ENCODE measurements at regions not wholly inside any gene's neighbourhood (a gene's known extent, or its start where the extent isn't known, plus 50 kb on each side); places are given as distances from the start of the nearest gene placed in this dataset.
"Not testable (repeated sequence)": the region's sequence is repeated elsewhere in the genome, so short reads cannot be mapped to it uniquely, and the experiment has no call there.

DNA sequence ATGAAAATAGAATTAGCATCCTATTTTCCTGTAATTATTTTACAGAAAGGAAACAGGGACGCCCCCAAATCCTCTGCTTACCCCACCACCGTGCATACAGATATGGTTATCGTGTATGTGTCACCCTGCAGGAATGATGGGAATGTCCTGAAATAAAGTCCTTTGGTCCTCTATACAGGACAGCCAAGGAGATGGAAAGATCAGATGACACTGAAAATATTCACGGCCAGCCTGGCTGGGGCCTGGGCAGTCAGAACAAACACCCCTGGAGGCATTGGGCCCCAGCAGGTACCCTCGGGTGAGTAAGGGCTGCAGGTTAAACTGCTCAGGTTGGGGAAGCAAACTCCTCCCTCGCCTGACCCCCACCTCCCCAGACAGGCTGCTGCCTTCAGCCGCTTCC lies 368.0 kb downstream of the FOXL1 start:
- no peak for DNase-seq

DNA sequence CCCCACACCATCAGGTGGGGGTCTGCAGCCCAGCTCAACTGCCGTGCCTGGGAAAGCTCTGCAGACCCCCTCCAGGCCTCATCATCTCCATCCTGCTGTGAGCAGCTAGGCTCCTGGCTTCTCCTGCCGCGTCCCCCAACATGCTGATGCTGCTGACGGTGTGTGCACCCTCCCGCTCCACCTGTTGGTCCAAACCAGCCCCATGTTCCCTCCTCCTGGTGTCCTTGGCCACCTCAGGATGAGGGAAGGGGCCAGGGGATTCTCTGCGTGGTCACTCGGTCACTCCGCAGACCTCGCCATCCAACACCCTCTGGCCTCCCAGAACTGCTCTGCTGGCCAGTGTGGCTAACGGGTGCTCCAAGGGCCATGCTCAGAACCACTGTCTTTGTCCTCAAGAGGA lies 368.6 kb downstream of the FOXL1 start:
- no peak for DNase-seq

DNA sequence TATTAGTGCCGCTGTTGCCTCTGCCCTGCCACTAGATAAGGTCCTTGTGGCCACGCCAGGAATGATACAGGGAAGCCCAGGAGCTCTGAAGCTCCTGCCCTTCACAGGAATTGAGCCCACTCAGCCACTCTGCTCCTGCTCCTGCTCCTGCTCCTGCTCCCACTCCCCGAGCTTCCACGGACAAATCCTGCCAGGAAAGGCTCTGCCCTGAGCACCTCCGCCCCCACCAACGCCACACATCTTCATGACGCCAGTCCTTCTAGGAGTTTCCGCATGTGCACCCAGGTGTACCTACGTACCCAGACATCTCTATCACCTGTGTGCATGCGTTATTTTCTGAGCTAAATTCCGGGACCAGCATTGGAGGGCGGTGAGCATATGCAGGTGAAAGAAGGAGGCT lies 369.1 kb downstream of the C16orf95 start:
- no peak for DNase-seq

DNA sequence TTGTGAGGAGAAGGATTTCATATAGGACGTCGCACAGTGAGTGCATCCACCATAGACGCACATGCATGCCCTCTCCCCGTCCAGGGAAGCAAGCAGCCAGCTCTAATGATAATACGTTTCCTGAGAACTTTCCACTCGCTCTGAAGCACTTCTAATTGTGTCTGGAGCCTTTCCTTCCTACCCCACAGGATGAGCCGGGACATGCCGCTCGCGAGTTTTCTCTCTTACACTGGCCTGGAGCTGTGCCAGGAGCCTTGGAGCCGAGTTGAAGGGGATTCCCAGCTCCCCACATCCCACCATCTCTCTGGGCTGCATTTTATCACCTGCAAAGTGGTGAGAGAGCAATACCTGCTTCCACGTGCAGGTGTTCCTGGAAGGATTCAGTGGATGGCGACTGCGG lies 368.1 kb downstream of the C16orf95 start:
- DNase-seq: no peak

DNA sequence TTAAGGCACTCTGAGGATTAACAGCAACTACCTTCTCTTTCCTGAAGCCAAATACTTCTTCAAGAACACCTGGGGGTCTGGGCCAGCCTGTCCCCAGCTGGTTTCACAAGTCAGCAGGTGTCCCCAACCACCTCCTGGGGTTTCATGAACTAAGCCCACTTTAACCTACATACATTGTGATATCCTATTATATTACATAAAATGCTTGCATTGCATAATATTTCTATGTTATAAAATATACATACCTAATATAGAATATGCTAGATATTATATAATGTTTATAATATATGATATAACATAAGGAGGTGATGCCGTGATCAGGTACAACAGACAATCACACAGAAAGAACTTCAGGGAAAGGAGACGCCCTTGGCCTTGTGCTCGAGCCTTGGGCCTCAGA lies 367.6 kb downstream of the C16orf95 start:
- DNase-seq: no peak

DNA sequence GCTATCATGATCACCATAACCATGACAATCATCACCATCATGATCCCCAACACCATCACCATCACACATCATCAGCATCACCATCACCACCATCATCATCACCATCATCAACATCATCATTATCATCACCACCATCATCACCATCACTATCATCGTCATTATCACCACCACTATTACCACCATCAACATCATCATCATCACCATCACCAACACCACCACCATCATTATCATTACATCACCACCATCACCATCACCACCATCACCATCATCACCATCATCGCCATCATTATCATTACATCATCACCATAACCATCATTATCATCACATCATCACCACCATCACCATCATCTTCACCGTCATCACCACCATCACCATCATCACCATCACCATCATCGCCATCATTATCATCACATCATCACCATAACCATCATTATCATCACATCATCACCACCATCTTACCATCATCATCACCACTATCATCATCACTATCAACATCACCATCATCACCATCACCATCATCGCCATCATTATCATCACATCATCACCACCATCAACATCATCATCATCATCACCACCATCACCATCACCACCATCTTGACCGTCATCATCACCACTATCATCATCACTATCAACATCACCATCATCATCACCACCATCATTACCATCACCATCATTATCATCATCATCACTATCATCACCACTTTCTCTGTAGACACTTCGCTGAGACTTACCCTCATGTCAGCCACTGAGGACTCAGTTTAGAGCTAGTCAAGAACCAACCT lies 366.0 kb downstream of the C16orf95 start:
- no peak for DNase-seq

DNA sequence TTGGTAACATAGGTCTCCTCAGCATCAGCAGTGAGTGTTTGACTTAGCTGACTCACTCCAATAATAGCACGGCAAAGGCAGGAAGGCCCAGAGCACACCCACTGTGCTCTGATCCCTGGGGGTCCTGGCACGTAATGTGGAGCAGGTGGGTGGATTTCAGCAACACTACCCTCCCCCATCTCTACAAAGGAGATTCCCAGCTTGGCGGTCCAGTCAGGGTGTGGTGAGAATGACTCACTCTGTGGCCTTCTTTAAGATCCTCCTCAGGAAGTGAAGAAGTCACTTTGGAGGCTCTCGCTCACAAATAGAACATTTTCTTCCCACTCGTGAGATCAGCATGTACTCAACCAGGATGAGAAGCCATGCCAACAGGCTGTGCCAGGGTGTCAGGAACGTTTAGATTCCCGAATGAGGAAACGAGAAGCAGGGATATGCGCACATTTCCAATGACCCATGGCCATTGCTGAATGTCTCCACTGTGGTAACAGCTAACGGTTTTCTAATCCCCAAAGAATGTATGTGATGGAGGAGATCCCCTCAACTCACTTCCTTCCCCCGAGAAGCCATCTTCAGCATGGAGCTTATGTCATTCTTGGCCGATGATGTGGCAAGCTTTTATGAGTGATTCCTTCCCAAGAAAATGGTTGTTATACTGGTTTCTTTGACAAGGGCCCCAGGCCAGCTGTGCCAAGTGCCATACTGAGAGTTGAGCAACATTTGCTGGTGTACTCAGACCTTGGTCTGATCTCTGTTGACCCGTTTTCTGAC lies 365.2 kb downstream of the C16orf95 start:
- DNase-seq: peak; percentile 8

DNA sequence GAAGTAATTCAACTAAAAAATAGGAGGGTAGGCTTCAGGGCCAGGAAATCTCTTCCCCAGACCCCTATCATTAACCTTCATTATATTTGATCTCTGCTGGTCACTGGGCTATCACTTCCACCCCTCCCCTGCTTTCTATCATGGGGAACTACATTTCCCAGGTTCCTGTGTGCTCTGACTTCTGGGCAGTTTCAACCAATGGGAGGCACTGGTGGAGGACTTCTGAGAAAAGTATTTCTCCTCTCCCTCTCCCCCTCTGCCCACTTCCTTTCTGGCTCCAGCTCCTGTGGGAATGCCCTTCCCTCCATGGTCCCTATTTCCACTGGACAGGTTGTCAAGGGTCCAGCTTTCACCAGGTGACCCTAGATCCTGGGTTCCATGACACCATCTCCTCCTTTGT lies 364.4 kb downstream of the C16orf95 start:
- no peak for DNase-seq

DNA sequence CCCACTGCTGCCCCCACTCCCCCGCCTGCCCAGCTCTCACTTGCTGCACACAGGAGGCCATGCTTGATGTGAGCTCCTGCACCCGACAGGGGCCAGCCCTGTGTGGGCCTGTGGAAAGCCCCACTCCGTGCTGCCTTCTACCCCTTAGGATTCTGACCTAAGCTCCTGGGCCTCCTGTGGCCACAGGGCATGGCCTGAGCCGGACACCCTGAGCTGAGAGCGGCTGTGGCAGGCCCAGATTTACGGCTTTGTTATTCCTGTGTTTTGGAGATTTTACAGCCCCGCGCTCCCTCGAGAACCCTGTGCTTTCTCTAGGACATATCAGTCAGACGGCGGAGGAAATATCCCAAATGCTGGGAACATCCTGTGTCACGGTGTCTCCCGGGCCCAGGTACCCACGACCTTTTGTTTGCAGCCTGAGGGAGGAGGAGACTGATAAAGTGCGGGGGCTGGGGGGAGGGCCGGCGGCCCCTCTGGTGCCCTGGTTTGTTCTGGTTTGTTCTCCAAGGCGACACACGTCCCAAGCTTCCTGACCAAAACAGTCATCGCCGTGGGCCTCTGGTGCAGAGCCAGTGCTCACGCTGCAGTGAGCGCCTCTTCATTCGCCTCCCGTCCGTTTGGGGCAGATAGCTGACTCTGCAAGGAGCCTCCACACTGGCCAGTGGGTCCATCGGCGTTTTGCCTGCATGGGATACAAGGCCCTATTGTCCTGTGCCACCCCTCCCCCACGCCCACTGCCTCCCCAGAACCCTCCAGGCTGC lies 363.4 kb downstream of the C16orf95 start:
- DNase-seq: no peak

DNA sequence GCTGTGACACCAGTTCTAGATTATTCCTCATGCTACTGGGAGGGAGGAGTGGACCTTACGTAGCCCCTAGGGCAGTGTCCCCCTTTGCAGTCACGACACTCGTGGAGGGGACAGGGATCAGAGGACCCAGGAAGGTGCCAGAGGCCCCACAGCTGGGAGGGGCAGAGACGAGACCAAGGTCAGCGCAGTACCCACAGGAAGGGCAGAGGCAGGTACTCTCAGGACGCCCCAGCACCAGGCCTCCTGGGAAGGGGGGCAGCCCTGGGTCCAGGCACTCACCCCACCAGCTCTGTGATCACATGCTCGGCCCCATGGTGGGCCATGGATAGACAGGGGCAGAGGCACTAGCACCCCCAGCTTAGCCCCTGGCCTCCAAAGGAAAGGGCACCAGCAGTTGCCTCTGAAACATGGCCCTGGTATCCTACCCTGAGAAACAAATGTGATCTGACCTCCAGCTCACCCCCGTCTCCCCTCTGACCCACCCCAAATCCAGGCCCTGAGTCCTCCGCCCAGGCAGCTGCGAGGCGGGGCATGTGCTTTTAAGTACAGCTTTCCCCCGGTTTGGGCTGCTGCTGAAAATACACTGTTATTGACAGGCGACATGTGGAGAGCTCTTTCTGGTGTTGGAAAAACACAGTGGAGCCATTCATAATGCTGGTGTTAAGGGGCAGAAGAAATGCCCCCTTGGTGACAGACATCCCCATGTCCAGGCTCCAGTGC lies 361.9 kb downstream of the C16orf95 start:
- no peak for DNase-seq

DNA sequence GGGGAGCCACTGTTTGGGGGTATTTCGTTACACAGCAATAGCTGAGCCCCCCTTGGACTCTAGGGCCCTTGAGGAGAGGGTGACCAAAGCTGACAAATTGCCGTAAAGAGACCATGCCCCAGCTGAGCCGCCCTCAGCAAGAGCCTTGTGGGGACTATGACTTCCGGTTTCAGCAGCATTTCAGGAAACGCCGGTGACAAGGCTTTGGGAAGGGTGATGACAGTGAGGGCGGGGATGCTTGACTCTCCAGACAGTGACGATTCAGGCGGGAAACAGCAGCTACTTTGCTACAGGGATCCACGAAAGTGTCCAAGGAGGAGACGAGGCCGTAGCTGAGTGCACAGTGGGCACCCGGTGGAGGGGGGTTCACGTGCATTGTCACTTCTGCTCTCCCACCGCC lies 360.8 kb downstream of the C16orf95 start:
- DNase-seq: peak; percentile 25

DNA sequence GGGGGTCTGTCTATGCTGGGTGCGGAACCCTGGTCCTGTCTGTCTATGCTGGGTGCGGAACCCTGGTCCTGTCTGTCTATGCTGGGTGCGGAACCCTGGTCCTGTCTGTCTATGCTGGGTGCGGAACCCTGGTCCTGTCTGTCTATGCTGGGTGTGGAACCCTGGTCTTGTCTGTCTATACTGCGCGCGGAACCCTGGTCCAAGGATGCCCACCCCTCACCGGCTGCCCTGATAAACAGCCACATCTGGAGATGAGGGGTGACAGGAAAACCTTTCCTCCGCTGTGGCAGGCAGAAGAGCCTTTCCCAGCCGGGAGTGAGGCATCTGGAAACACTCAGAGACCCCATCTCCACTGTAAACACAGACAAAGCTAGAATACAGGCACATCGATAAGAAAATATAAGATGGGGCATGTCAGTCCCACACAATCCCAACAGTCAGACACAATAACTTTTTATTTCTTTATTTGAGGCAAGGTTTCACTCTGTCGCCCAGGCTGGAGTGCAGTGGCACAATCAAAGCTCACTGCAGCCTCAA lies 359.5 kb downstream of the C16orf95 start:
- not testable (repeated sequence) for DNase-seq

DNA sequence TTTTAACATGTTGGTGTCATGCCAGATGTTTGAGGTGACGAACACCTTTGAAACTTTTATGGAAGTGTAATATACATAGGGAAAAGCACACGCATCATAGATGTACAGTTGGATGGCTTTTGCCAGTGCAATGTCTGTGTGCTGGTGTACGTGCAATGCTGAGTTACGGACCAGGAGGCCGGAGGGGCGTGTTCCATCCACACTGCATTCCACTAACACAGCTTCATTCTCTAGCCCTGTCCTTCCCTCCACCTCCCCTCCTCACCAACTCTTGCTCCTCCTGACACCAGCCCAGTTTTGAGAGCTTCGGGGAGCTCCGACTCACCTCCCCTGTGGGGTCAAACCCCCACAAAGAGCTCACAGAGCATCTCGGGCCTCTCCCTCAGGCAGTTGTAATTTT lies 358.8 kb downstream of the C16orf95 start:
- no peak for DNase-seq

DNA sequence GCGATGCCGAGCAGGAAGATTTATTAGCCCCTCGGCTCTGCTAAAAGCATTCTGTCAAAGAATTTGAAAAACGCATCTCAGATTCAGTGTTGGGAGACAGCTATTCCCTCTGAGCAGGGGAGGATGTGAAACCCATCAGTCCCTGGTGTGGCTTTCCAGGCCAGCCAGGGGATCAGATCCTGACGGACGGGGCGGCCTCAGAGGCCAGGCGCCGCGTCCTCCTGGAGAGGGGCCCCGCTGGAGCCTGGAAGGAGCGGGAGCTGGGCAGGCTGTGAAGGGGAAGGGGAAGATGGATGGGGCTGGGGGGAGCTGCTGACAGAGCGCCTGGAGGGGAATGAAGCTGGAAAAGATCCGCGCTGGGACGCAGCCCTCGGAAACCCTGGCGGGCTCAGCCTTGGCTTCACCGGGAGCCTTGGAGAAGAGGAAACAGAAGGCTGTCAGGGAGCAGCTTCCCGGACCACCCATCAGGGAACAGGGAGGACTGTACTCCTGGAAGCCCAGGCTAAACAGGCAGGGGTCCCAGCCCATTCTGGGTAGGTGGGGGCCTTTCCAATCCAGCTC lies 358.0 kb downstream of the C16orf95 start:
- no peak for DNase-seq

DNA sequence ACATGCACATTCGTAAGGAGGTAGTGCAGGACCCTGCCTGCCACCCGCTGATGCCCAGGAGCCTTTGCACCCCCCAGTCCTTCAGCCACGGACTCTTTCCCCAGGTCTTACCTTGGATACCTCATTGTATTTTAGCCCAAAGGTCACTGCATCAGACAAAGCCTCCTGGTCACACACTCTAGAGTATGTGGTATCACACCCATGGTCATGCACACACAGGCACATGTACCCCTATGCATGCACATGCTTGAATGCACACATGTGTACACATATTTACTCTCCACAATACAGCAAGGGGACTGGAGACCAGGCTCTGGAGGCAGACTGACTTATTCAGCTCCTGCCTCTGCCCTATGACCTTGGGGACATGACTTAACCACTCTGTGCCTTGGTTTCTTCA lies 357.5 kb downstream of the C16orf95 start:
- DNase-seq: no peak

DNA sequence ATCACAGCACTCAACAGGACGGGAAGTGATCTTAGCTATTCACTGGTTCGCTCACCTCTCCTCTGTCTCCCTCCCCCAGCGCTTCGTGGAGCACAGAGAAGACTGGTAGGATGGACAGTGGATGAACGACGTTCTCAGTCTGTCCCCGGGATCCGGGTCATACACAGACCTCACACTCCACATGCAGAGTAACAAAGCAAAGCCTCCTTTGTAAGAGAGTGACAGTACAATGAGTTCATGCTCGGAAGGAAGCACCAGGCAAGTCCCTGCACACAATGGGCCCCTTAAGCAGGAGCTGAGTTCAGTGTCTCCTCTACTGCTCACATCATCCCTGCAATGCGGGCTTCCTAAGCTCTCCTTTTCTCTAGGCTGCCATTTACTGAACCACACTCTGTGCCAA lies 356.9 kb downstream of the C16orf95 start:
- DNase-seq: no peak

DNA sequence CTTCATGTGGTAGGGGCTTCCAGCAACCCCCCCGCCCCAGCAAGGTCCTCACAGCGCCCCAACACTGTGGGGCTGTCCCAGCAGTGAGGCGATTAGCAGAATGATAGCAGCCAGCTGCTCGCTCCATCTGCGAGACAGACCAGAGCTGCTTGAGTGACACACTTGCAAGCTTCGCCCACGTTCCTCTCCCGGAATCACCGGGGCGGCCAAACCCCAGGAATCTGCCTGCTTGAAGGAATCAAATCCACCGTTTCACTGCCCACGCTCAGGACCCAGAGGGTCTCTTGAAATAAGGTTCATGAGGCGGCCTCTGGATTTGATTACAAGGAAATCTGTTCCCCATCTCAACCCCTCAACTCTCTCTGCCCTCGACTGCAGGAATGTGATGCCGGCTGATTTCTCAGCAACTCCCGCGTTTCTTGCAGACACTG lies 356.0 kb downstream of the C16orf95 start:
- DNase-seq: no peak

DNA sequence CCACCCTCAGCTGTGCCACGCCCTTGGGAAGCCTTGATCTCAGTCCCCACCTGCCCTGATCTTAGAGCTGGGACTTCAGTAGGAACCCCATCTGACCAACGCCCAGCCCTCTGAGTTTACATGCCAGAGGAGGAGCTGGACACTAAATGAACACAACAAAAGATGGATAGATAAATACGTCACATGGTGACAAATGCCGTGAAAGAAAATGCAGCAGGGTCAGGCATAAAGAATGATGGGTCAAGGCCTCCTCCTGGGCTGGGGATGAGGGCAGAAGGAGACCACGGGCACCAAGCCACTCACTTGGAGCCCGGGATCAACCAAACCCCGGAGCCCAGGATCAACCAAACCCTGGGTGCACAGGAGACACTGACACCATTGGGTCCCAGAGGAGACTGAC lies 354.9 kb downstream of the C16orf95 start:
- no peak for DNase-seq

DNA sequence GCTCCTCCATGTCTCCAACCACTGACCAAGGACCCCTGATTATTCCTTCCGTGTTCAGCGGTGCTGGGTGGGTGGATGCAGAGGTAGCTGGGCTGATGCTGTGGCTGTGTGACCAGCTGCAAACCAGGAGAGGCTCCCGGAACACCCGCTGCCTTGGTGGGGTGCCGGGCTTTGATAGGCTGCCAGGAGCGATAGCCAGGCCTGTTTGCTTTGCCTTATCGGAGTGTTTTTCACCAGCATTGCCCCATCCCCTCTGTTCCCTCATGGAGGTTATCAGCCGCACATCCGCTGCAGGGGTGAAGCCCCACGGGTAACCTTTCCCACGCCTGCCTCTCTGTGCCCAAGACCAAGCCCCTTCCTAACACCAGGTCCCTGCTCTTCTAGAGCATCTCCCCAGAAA lies 354.3 kb downstream of the C16orf95 start:
- no peak for DNase-seq

DNA sequence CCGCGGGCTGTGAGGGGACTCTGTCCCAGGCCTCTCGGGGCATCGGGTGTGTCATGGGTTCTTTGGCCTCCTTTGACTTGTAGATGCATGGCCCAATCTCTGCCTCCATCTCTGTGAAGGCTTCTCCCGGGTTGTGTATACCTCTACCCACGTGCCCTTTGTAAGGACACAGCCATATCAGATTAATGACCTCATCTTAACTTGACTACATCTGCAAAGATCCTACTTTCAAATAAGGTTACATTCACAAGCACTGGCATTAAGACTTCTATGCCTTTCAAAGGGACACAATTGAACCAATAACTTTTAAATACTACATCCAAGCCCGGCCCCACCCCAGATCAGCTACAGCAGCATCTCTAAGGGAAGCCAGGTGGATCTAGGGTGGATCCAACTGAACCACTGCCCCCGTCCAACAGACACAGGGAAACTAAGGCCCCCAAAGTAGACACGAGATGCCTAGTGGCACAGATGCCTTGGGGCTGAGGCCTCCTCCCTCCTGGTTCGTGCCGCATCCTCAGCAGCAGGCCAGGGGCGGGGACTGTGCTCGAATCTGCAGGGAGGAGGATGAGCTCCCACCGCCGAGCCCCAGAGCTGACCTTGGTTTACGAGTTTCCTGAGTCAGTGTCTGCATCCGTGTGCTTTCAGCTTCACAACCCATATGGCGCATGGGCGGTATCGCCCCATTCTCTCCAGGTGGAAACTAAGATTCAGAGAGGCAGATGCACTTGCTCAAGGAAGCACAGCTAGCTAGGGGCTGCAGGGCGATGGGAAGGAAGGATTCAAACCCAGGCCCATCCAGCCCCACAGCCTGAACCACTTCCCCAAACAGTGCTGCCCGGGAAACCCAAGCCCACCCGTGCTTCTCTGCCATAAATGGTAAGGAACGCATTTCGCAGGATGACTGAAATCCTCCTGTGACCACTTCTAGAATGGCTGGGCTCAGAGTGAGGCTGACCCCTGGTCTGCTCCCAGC lies 353.3 kb downstream of the C16orf95 start:
- DNase-seq: no peak

DNA sequence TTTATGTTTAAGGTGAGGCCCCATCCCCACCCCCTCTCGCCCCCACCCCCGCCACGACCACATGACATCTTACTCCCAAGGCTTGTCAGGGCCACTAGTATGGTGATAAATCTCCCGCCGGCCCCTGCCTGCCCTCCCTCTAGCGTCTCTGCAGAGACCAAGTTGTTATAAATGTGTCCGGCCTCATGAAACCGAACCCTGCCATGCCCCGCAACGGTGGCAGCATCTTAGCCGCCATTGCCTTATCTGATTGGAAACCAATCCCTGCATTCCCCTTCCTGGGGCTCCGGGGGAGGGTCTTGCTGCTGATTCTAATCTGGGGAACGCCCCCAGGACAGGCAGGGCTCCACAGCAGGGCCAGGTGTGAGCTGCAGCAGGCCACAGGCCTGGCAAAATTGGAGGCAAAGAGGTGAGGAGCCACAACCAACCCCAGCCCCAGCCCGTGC lies 352.4 kb downstream of the C16orf95 start:
- DNase-seq: no peak
